ENCODE measurements at regions not wholly inside any gene's neighbourhood (a gene's known extent, or its start where the extent isn't known, plus 50 kb on each side); places are given as distances from the start of the nearest gene placed in this dataset.

GRCh38 chrX:10042055-10042454 is 74.9 kb downstream of the CLDN34 start:
- TF ChIP-seq CTCF (IDR thresholded peaks at IDR 0.05) (no peak), EZH2 (IDR thresholded peaks at IDR 0.05; ENCODE audit: borderline replicate concordance, insufficient read depth, low read depth, low read length, poor library complexity, severe bottlenecking) (no peak)

Measured in B cell (primary cell).